ENCODE measurements at regions not wholly inside any gene's neighbourhood (a gene's known extent, or its start where the extent isn't known, plus 50 kb on each side); places are given as distances from the start of the nearest gene placed in this dataset.

DNA sequence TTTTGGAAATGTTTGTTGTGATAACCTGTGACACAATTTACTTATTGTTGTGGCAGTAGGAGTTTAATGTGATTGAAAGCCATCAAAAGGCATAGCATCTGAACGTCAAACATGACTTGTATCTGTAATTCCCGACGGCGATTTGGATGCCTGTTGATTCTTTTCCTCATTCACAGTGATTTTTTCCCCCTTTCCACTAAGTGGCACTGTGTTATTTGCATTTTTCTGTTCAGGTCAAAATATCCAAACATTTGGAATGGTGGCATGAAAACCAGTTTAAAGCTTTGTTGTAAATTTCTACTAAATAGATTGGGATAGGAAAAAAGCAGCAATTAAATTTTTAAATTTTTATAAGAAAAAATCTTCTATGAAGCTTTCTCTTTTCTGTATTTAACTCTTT lies 259.9 kb upstream of the KCNH8 start:
- TF ChIP-seq EGR1 (IDR thresholded peaks at IDR 0.05) (no peak), RAD21 (IDR thresholded peaks at IDR 0.05; ENCODE audit: low read depth) (no peak), CREB1 (IDR thresholded peaks at IDR 0.05; ENCODE audit: low read depth) (no peak), NFIC (IDR thresholded peaks at IDR 0.05) (no peak), FOXM1 (IDR thresholded peaks at IDR 0.05; ENCODE audit: borderline replicate concordance, low read depth) (no peak), CEBPB (IDR thresholded peaks at IDR 0.05) (no peak), TCF12 (IDR thresholded peaks at IDR 0.05; ENCODE audit: low read depth) (no peak), TEAD4 (IDR thresholded peaks at IDR 0.05) (no peak), YY1 (IDR thresholded peaks at IDR 0.05; ENCODE audit: low read depth) (no peak), ZBTB7A (IDR thresholded peaks at IDR 0.05; ENCODE audit: low read depth) (no peak), TAF1 (IDR thresholded peaks at IDR 0.05; ENCODE audit: low read depth) (no peak), EP300 (IDR thresholded peaks at IDR 0.05; ENCODE audit: borderline replicate concordance) (no peak)
- TF ChIP-seq, protein P1, sequence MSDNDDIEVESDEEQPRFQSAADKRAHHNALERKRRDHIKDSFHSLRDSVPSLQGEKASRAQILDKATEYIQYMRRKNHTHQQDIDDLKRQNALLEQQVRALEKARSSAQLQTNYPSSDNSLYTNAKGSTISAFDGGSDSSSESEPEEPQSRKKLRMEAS (IDR thresholded peaks at IDR 0.05) = no peak
- TF ChIP-seq, protein P2, sequence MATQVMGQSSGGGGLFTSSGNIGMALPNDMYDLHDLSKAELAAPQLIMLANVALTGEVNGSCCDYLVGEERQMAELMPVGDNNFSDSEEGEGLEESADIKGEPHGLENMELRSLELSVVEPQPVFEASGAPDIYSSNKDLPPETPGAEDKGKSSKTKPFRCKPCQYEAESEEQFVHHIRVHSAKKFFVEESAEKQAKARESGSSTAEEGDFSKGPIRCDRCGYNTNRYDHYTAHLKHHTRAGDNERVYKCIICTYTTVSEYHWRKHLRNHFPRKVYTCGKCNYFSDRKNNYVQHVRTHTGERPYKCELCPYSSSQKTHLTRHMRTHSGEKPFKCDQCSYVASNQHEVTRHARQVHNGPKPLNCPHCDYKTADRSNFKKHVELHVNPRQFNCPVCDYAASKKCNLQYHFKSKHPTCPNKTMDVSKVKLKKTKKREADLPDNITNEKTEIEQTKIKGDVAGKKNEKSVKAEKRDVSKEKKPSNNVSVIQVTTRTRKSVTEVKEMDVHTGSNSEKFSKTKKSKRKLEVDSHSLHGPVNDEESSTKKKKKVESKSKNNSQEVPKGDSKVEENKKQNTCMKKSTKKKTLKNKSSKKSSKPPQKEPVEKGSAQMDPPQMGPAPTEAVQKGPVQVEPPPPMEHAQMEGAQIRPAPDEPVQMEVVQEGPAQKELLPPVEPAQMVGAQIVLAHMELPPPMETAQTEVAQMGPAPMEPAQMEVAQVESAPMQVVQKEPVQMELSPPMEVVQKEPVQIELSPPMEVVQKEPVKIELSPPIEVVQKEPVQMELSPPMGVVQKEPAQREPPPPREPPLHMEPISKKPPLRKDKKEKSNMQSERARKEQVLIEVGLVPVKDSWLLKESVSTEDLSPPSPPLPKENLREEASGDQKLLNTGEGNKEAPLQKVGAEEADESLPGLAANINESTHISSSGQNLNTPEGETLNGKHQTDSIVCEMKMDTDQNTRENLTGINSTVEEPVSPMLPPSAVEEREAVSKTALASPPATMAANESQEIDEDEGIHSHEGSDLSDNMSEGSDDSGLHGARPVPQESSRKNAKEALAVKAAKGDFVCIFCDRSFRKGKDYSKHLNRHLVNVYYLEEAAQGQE (IDR thresholded peaks at IDR 0.05; ENCODE audit: low read depth) = no peak

DNA sequence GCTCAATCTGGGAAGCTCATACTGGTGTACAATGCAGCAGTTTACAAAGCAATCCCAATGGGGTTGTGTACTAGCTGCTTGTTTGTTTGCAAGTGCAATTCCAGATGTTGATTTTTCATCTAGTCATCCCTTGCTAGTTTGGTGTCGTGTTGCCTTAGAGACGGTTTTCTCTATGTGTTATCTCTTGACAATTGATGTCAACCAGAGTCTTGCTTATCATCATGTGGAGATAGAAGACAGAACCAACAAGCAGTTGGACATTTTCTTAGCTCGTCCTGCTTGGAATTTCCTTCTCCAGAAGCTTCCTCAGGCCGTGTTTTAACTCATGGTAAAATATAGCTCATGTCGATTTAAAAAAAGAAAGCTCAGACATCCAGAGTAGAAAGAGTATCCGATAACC lies 262.0 kb upstream of the KCNH8 start:
- no peak for TF ChIP-seq RAD21 (IDR thresholded peaks at IDR 0.05; ENCODE audit: low read depth)
- no peak for TF ChIP-seq YY1 (IDR thresholded peaks at IDR 0.05; ENCODE audit: low read depth)
- TF ChIP-seq ZBTB7A (IDR thresholded peaks at IDR 0.05; ENCODE audit: low read depth) = no peak

DNA sequence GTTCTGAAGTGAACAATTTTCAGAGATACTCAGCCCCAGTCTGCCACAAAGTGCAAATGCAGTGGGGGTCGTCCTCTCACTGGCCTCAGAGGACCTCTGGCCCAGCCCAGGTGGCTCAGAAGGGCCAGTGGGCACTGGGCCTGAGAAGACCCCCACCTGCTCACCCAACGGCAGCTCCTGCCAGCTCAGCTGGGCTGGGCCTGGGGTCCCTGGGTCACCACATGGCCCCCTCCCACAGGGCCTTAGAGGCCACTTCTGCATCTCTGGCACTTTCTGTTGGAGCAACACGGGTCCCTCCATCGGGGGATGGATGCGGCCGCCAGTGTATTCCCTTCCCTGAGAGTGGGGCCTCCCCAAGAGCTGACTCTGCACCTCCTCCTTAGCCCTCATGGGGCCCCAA lies 262.7 kb upstream of the KCNH8 start:
- TF ChIP-seq NFIC (IDR thresholded peaks at IDR 0.05) (no peak), FOXM1 (IDR thresholded peaks at IDR 0.05; ENCODE audit: borderline replicate concordance, low read depth) (no peak), YY1 (IDR thresholded peaks at IDR 0.05; ENCODE audit: low read depth) (no peak), EP300 (IDR thresholded peaks at IDR 0.05; ENCODE audit: borderline replicate concordance) (no peak), ZBTB7A (IDR thresholded peaks at IDR 0.05; ENCODE audit: low read depth) (no peak), TEAD4 (IDR thresholded peaks at IDR 0.05) (no peak), RAD21 (IDR thresholded peaks at IDR 0.05; ENCODE audit: low read depth) (no peak), CEBPB (IDR thresholded peaks at IDR 0.05) (no peak), TAF1 (IDR thresholded peaks at IDR 0.05; ENCODE audit: low read depth) (no peak), EGR1 (IDR thresholded peaks at IDR 0.05) (no peak)
- TF ChIP-seq, protein P1 (IDR thresholded peaks at IDR 0.05) = no peak
- TF ChIP-seq, protein P2 (IDR thresholded peaks at IDR 0.05; ENCODE audit: low read depth) = no peak

DNA sequence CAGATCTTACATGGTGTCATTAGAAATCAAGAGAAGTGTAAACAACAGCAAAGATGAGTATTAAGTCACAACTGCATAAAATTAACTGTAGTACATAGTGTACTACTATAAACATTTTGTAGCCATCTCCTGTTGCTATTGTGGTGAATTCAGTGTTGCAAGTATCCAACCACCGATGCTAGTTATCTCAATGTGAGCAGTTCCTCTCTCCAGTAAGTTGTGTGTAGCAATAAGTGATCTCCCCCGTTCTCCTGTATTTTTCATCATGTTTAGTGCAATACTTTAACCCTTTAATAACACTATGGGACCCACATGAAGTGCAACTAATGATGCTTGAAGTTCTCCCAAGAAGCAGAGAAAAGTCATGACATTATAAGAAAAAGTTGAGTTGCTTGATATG lies 264.7 kb upstream of the KCNH8 start:
- TF ChIP-seq CEBPB (IDR thresholded peaks at IDR 0.05) = no peak
- no peak for TF ChIP-seq CREB1 (IDR thresholded peaks at IDR 0.05; ENCODE audit: low read depth)
- TF ChIP-seq FOXM1 (IDR thresholded peaks at IDR 0.05; ENCODE audit: borderline replicate concordance, low read depth) = no peak
- no peak for TF ChIP-seq EGR1 (IDR thresholded peaks at IDR 0.05)
- TF ChIP-seq RAD21 (IDR thresholded peaks at IDR 0.05; ENCODE audit: low read depth) = no peak
- no peak for TF ChIP-seq YY1 (IDR thresholded peaks at IDR 0.05; ENCODE audit: low read depth)
- TF ChIP-seq ZBTB7A (IDR thresholded peaks at IDR 0.05; ENCODE audit: low read depth) = no peak
- TF ChIP-seq, protein P2 (IDR thresholded peaks at IDR 0.05; ENCODE audit: low read depth) = no peak
- TF ChIP-seq, protein P1 (IDR thresholded peaks at IDR 0.05) = no peak
- TF ChIP-seq NFIC (IDR thresholded peaks at IDR 0.05) = no peak
- no peak for TF ChIP-seq USF1 (IDR thresholded peaks at IDR 0.05)

DNA sequence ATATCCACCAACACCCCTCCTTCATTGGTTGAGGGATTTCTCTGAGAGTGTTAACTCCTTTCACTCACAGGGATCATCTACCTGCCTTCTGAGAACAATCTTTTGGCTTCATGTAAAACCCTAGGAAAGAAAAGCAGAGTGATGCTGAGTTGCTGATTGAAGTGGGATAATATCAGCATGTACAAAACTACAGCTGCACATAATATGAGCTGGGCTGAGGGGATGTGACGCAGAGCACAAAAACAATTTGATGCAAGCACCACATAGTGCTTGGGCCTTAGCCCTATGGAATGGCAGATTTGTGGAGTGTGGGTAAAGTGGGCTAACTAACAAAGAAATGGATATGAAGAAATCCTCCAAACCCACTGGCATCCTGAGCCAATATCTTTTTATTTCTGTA lies 267.6 kb upstream of the KCNH8 start:
- TF ChIP-seq YY1 (IDR thresholded peaks at IDR 0.05; ENCODE audit: low read depth) = no peak
- no peak for TF ChIP-seq USF1 (IDR thresholded peaks at IDR 0.05)
- no peak for TF ChIP-seq RAD21 (IDR thresholded peaks at IDR 0.05; ENCODE audit: low read depth)
- no peak for TF ChIP-seq ZBTB7A (IDR thresholded peaks at IDR 0.05; ENCODE audit: low read depth)
- TF ChIP-seq CEBPB (IDR thresholded peaks at IDR 0.05) = no peak
- TF ChIP-seq, protein P1 (IDR thresholded peaks at IDR 0.05) = no peak
- TF ChIP-seq TAF1 (IDR thresholded peaks at IDR 0.05; ENCODE audit: low read depth) = no peak
- TF ChIP-seq FOXM1 (IDR thresholded peaks at IDR 0.05; ENCODE audit: borderline replicate concordance, low read depth) = no peak
- TF ChIP-seq NFIC (IDR thresholded peaks at IDR 0.05) = no peak
- TF ChIP-seq TCF12 (IDR thresholded peaks at IDR 0.05; ENCODE audit: low read depth) = no peak
- TF ChIP-seq EGR1 (IDR thresholded peaks at IDR 0.05) = no peak
- TF ChIP-seq, protein P2 (IDR thresholded peaks at IDR 0.05; ENCODE audit: low read depth) = no peak
- TF ChIP-seq EP300 (IDR thresholded peaks at IDR 0.05; ENCODE audit: borderline replicate concordance) = no peak
- no peak for TF ChIP-seq TEAD4 (IDR thresholded peaks at IDR 0.05)
- TF ChIP-seq CREB1 (IDR thresholded peaks at IDR 0.05; ENCODE audit: low read depth) = no peak

Measured in Ishikawa (cell line).